HG03432 (cell line): ENCODE measurements at regions not wholly inside any gene's neighbourhood (a gene's known extent, or its start where the extent isn't known, plus 50 kb on each side); places are given as distances from the start of the nearest gene placed in this dataset.

Experiments
- ATAC-seq: cut with Tn5 transposase; IDR thresholded peaks from one replicate; pipeline ENCODE4 v1.9.1; 2021; ENCODE audit warnings: mild to moderate bottlenecking, moderate library complexity; ENCODE audit not compliant: unreplicated experiment

DNA sequence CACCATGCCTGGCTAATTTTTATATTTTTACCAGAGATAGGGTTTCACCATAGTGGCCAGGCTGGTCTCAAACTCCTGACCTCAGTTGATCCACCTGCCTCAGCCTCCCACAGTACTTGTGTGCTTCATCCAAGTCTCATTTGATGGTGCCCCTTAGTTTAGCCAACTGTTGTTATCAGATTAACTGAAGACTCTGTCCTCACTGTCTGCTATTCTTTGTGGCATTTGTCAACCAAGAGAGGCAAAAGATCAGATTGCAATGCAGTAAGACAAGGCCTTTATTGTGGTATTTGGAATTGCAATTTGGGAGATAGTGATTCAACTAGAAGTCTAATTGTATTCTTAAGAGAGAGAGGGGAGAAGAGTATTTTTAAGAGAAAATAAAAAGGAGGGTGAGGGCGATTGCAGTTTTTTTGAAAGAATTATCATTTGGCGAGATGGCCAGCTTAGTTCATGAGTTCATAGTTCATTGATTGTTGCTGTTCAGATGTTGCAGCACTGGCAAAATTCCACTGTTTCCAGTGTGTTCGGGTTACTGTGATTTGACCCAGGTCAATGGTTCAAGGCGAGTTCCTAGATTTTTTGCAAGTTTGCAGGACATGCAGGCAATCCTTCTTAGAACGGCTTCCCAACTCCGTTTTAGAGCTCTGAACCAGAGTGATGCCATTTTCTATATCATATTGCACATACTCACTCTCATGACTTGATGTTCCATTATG lies 1156.9 kb downstream of the CDH9 start:
- ATAC-seq, result no peak

DNA sequence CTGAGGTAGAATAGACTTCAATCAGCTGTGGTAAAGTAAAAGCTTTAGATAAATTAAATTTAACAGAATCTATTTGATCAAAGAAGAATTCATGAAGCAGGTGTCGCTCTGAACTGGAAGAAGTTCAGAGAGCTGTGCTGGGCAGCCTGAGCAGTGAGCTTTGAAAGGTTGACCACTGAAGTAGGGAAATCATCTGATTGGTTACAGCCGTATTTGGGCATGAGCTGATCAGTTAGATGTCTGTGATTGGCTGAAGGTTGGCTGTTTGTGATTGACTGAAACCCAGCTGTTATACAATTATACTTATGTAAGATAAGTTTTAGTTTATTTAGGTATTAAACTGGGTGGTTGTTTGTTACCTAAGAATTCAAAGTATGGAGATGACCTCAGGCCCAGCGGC lies 1174.6 kb downstream of the CDH9 start:
- ATAC-seq, result no peak

DNA sequence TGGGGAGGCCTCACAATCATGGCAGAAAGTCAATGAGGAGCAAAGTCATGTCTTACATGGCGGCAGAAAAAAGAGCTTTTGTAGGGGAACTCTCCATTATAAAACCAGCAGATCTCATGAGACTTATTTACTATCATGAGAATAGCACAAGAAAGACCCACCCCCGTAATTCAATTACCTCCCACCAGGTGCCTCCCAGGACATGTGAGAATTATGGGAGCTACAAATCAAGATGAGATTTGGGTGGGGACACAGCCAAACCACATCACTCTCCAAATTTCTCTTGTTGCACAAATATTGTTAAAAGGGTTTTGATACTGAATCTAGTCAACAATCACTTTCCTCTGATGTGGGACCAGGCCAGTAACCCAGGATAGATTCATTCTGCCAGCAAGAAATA lies 1176.1 kb downstream of the CDH9 start:
- no peak for ATAC-seq

DNA sequence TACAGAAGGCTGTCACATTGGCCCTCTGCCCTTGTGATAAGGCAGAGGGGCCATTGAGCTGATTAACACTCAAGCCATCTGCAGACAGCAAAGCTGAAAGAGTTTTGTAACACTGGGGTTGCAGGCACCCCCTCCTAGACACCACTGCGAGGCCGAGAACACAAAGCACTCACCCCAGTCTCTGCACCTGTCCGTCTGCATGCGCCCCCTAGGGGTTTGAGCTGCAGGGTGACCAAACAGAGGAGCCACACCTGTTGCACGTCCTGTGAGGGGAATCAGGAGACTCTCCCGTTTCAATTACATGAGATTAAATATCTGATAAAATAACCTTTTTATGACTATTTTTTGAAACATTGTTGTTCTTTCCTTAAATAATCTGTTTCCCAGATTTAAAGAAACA lies 1180.4 kb downstream of the CDH9 start:
- ATAC-seq, result no peak

DNA sequence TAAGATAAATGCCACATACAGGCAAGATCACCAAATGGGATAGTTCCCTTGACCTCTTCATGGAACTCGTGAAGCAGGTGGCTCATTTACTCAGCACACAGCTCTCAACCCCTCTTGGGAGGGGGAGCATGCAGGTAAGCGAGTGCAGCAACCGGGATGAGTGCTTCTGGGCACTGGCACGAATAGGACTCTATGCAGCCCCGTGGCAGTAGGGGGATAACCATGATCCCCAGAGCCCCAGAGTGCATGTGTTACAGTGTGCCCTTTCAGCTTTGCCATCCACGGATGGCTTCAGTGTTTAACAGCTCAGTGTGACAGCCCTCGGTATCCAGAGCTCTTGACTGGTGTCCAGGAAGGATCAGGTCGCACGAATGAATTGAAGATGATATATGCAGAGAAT lies 1187.1 kb downstream of the CDH9 start:
- ATAC-seq, result no peak

DNA sequence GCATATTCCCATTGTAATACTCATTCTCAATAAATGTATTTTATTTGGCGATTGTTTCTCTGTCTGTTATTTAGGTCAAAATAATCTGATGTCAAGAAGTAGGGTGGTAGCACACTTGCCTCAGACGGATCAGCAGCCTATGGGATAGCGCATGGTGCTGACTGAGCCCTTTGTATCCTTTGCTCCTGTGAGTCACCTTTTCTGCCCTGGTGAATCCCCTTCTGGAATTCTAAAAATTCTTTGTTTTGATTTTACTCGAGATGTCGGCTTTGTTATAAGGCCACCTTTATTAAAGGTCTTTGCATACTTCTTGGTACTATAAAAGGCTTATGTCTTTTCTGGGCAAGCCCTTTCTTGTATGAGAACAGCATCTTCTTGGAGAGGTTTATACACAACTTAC lies 1187.8 kb downstream of the CDH9 start:
- no peak for ATAC-seq

DNA sequence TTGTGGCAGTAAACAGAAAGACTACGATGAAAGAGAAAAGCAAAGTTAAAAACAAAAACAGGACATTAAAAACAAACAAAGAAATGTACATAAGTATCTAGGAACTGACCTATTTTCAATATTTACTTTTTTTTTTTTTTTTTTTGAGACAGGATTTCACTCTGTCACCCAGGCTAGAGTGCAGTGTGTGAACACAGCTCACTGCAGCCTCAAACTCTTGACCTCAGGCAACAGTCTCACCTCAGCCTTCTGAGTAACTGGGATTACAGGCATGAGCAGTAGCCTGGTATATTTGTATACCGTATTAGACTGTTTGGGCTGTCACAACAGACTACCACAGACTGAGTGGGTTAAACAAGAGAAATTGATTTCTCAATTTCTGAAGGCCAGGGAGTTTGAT lies 1189.1 kb downstream of the CDH9 start:
- no peak for ATAC-seq

DNA sequence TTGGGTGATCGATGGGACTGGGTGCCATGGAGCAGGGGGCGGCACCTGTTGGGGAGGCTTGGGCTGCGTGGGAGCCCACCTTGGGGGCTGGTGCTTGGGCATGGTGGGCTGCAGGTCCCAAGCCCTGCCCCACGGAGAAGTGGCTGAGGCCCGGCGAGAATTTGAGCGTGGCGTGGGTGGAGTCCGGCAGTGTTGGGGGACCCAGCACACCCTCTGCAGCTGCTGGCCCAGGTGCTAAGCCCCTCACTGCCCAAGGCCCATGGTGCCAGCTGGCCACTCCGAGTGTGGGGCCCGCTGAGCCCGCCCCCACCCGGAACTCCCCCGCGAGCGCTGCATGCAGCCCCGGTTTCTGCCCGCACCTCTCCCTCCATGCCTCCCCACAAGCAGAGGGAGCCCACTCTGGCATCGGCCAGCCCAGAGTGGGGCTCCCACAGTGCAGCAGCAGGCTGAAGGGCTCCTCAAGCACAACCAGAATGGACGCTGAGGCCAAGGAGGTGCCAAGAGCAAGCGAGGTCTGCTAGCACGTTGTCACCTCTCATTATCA lies 1178.6 kb upstream of the CDH10 start:
- ATAC-seq, result no peak
